ENCODE measurements at regions not wholly inside any gene's neighbourhood (a gene's known extent, or its start where the extent isn't known, plus 50 kb on each side); places are given as distances from the start of the nearest gene placed in this dataset.

DNA sequence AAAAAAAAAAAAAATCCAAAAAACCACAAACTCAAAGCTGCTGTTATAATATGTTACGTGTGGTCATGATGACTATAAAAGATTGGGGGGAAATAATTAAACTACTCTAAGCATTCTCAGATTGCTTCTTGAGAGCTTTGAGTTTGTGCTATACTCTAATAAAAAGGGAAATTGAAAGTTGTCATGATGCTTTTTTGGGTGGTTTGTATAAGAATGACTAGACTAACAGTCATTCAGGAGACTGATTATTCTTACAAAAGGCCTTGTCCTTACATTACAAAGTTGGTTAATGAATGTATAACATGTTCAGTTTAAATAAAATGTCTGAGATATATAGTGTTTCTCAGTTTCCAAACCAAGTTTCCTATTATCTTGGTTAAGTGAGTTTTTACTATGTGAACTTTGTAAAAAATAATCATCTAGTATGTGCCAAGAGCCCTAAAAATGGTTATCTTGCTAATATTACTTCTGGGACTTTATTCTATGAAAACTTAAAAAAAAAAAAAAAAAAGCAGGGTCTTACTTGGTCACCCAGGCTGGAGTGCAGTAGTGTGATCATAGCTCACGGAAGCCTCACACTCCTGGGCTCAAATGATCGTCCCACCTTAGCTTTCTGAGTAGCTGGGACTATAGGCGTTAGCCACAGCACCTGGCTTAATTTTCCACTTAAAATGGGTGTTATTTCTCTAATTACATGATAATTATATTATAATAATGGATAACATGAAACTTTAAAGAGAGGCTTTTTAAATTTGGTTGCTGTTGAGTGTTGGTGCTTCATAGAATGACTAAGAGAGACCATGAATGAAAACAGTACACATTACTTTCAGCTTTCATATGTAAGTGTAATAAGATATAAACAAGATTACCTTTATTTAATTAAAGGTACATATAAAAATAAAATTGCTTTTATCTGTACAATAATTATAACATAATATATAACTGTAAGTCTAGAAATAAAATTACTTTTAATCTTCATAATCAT is 459.6 kb upstream of the RGS6 start:
- no peak for DNase-seq

DNA sequence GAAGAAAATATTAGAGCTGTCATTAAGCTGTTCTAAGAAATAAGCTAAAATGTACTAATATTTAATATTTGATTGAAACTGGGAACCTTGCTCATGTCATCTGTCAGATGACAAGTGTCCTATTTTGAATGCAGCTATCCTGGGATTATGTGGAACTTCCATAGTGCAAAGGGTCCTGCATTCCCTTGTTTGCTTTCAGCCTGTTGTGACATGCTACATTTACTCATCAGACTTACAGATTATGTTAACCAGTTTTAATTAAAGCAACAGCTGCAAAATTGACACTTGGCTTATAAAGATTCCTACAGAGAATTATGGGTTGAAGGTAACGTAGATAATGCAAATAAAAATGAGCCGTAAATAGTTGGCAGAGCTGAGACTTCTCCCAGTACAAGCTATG is 458.4 kb upstream of the RGS6 start:
- no peak for DNase-seq

DNA sequence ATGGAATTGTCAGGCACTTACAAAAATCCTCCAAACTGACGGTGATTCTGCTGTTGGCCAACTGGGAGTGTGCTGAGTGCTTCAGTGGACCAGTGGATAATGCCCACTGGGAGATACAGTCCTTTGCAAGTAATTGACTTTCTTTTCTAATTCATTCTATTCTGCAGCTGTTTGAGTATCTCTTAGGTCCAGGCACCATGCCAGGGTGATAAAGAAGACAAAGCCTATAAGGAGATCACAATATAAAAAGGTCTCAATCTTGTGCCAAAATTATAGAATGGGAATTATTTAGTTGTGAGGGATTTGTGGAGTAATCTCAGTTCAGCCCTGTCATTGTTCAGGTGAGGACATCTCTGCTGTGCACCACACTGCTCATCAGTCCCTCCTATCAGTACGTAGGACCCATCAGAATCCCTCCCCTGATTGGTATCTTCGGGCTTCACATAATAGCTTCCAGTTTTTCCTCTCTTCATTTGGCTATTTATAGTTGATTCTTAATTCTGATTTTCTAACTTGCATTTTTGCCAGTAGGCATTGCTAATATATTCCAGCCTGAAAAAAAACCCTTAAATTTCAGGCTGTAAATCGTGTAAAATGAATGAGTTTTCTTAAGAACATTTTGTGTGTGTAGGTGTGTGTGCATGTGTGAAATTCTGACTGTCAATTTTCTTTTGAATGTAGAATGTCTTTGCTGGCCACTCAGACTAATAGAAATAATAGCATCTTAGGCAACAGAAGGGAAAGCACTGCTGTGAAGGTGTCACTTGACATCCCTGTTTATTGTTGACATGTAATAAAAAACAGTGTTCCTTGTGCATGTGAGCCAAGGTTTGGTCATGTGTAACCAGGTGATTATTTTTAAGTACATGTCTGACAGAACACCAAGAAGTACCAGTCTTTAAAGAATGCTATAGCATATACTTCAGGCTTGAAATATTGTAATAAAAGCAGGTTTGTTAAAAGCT is 457.6 kb upstream of the RGS6 start:
- peak; percentile 61 for DNase-seq

DNA sequence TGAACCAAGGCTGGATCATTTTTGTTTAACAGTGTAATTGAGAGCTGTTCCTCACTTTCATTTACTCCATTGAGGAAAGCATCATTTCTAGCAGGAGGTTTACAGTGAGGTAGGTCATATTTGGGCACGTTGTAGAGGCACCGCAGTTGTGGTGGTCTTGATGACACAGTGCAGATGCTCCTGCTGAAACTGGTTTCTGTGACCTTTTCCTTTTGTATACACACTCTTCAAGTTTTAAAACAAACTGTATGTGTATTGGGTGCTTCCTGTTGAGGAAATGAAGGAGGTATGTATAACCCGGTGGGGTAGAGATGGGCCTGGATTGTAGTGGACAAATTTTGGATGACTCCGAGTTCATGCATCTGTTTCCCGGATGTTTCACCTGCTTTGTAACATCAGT is 456.3 kb upstream of the RGS6 start:
- no peak for DNase-seq

GRCh38 chr14:71478542-71478941 is 453.7 kb upstream of the RGS6 start:
- DNase-seq = no peak

GRCh38 chr14:71481021-71481654 is 451.1 kb upstream of the RGS6 start:
- no peak for DNase-seq

- no peak for DNase-seq
These were observed 449.6 kb upstream of the RGS6 start for GRCh38 chr14:71482671-71483070.

DNA sequence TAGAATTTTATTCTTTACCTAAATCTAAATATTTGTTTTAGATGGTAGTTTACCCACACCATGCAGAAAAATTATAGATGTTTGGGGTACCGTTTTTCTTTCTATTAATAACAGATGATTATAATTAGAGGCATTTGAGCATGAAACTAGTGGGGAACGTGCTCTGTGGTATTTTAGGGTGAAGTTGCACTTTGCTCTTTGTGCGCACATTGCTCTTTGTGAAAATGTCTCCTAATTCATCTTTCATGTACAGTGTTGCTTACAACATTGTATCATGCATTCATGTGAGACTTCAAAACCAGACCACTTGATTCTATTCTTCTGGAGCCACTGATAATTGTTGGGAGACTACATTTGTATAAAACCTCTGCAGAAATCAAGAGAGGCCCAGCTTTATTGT is 449.1 kb upstream of the RGS6 start:
- no peak for DNase-seq

DNA sequence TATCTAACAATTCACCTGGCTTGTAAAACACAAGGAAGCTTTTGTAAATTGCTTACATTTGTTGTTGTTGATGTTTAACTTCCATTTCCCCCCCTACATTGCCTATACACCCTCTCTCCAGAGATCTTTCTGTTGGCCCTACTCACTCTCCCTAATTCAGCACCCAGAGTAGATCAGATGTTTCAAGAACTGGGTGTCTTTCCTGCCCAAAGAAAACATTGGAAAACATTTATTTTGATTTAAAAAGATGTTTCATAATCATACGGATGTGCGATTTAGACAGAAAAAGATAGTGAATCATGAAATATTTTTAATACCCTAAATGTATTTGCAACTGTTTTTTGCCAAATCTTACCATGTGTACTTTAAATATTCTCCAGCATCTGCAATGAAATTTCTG is 446.4 kb upstream of the RGS6 start:
- DNase-seq = no peak

DNA sequence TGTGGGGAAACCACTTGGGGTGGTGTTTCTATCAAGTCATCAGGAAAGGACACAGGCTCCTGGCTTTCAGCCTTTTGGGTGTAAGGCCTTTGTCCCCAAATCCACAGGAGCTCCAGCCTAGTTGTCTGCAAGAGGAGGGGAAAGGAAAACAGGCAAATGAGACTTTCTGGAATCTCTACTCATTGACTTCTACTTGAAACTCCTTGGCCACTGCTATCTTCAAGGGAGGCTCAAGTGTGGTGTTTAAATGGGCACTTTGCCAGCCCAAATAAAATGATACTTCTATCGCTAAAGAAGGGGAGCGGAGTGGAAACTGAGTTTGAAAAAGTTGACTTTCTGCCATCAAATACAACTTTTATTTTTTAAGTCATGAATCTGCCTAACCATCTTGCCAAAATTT is 445.9 kb upstream of the RGS6 start:
- no peak for DNase-seq

DNA sequence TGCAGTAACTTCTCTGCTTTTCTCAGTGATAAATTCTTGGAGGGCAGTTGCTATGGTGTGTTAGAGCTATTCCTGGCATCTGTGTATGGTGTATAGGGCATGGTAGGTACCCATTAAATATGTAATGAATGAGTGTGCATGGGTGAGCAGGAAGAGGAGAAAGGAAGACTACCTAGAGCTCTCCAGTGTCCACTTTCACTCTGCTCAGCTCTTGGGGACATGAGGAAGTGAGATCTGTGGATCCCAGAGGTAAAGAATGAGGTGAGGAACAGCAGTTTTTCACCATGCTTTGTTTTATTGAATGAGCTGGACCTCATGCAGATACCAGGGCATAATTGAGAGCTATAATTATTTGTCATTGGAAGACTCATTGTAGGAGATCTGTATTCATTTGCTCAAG is 444.8 kb upstream of the RGS6 start:
- DNase-seq = no peak

- DNase-seq = no peak
These were observed 444.3 kb upstream of the RGS6 start for GRCh38 chr14:71487941-71488340.

GRCh38 chr14:71488703-71489191 is 443.5 kb upstream of the RGS6 start:
- DNase-seq = no peak

DNA sequence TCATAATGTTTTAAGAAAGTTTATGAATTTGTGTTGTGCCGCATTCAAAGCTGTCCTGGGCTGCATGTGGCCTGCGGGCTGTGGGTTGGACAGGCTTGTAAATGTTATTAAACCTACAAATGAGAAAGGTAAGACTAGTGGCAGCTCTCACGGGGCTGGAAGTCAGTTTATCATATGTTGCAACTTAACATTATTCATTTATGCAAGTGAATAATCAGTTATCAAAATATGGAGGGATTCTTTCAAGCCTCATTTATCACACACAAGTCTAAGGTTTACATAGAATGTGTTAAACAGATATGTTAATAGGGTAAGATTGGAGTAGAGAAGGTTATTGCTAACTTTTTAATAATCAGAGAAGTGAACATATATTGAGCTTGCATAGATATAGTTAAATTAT is 442.5 kb upstream of the RGS6 start:
- DNase-seq = no peak

DNA sequence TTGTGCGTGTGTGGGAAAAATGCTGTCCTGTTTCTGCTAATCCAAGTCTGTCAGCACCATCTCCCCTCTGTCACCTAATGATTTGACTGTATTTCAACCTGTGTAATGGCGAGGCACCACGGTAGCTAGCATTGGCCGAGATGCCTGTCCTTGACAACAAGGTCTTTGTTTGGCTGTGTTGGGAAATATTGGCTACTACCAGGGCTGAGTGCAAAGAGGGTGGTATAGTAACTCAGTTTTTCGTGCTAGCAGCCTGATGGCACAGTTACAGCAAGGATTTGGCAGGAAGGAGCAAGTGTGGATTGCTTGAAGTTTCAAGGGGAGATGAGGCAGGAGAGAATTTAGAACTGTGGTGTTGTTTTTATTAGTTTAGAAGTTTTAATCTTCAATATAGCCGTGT is 440.3 kb upstream of the RGS6 start:
- DNase-seq = no peak

- DNase-seq = no peak
These were observed 439.9 kb upstream of the RGS6 start for GRCh38 chr14:71492346-71492745.

DNA sequence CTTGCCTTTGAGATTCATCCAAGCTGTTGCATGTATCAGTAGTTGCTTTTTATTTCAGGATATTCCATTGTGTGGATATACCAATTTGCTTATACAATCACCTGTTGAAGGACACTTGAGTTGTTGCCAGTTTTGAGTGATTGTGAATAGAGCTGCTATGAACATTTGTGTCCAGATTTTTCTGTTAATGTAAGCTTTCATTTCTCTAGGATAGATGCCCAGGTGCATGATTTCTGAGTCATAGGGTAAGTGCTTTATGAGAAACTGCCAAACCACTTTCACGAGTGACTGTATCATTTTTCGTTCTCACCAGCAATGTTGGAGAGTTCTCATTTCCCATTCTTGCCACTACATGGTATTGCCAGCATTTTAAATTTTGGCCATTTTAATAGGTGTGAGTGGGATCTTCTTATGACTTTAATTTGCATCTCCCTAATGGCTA is 434.6 kb upstream of the RGS6 start:
- no peak for DNase-seq

DNA sequence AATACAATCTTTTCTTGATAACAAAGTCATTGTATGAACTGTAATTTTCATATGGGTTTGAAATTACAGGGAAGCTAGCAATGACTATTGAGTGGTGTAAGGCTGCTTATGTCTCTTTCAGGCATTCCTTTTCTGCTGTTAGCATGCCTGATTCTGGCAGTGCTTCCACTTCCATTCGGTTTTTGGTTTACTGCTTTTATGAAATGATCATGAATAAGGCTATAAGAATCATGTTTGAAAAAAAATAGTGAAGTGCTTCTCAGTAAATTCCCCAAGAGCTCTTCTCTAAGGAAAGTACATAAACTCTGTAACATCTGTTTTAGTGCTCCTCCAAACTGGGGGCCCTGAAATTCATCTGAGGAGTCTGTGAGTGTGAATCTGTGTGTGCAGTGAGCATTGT is 434.0 kb upstream of the RGS6 start:
- DNase-seq = no peak

GRCh38 chr14:71499018-71499417 is 433.2 kb upstream of the RGS6 start:
- DNase-seq = no peak

DNA sequence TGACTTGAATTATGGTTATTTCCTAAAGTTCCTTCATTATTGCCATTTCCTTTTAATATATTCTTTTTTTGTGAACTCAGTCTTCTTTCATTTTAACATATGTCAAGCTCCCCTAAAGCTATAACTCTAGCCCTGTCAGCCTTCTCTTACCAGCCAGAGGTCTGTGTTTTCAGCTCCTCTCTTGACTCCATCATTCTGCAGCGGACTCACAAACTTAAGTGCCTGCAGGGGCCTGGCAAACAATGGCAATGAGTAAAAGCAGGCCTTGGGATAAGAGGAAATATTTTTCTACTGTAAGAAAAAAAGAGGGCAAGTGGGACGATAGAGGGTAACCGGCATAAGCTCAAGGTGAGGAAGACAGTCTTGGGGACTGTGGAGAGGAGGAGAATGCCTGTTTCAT is 424.5 kb upstream of the RGS6 start:
- DNase-seq = no peak

- DNase-seq = no peak
These were observed 423.3 kb upstream of the RGS6 start for GRCh38 chr14:71508901-71509300.

DNA sequence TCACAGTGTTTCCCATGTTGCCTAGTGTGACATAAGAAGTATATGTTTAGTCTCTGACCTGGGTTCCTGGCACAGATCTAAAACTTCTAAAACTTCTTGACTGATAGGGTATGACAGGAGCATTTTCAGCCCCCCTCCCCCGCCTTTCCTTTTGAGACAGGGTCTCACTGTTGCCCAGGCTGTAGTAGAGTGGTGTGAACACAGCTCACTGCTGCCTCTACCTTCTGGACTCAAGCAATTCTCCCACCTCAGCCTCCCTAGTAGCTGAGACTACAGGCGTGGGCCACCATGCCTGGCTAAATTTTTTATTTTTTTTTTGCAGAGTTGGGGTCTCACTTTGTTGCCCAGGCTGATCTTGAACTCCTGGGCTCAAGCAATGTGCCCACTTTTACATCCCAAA is 421.1 kb upstream of the RGS6 start:
- no peak for DNase-seq

Measured in NCI-H82 (cell line).